ELR (cell line): ENCODE measurements at regions not wholly inside any gene's neighbourhood (a gene's known extent, or its start where the extent isn't known, plus 50 kb on each side); places are given as distances from the start of the nearest gene placed in this dataset.

Source experiments
- DNase-seq: peaks from one replicate; pipeline ENCODE4 v3.0.0-alpha.2; 2015; ENCODE audit warnings: low read depth

DNA sequence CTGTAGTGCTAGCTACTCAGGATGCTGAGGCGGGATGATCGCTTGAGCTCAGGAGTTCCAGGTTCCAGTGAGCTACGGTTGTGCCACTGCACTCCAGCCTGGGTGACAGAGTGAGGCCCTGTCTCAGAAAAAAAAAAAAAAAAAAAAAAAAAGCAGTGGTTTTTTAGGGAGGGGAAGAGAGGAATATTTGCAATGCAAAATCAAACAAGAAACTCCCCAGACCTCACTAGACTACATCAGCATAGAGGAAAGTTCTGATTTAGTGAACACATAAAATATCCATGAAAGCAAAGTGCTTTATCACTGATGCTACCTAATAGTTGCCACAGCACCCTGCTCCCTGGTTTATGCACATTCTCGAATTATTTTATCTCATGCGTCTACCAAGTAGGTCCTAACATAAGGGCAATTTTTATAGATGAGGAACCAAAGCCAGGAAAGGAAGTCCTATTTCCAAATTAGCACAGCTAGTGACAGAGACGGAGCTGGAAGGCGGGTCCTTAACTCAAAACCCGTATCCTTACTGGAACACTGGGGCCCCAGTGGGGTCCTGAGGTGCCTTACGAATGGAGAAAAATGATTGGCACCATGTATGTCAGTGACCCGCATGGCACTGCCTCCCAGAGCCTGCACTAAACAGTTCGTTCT lies 50.7 kb upstream of the GPR157 start:
- no peak for DNase-seq

DNA sequence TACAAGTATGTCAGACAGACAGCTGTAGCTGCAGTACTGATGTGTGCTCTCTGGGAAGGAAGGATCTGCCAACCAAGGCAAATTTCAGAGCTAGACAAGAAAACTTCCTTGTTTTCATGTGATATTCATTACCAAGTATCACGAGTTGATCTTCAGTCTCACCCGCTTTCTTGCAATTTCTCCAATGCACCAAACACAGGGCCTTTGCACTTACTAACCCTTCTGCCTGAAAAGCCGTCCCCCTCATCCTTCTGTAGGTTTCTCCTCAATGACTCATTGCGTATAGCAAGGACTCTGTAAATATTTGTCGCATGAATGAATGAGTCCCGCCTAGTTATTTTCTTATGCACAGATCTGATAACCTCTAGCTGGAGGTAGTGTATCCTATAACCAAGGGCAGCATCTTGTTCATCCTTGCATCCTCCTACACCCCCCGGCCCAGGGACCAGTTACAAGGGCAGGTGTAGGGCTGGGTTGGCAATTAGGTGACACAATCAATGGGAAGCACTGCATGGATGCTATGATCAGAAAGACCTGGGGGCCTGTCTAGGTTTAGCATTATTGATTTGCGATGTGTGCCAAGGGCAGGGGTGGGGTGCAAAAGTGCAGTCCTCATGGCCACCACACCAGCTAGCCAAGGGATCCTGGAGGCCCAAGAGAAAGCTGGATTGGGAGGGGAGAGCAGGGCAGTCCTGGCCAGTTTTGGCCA lies 51.4 kb upstream of the GPR157 start:
- peak; percentile 92 for DNase-seq

DNA sequence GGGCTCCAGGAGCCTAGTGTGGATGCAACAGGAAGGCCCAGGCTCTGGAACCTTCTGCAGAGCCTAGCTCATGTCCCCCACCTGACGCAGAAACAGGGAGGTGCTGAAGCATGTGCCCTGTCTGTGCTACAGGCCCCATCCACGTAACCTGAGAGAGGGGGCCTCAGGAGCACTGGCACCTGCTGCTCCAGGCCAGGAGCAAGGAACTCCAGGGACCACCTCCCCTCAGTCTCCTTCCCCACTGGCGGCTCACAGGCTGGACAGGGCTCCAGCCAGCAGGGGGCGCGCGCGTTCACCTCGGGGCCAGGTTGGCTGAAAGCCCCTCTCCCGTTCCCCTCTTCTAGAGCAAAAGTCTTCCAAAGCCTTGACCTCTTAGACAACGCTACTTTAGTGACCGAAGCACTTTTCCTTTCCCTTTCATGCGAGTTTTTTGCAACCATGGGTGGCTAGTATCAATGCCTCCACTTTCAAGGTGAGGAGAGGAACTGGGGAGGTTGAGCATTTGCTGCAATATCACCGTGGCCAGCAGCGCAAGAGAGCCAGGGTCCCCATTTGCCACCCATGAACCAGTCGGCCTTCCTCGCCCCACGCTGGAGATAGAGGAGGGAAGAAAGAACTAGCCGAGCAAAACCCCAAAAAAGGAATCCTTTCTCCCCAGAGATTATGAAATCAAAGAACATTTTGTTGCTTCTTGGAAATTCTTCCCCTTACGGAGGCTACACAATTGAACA lies 52.4 kb upstream of the GPR157 start:
- peak; percentile 59 for DNase-seq

DNA sequence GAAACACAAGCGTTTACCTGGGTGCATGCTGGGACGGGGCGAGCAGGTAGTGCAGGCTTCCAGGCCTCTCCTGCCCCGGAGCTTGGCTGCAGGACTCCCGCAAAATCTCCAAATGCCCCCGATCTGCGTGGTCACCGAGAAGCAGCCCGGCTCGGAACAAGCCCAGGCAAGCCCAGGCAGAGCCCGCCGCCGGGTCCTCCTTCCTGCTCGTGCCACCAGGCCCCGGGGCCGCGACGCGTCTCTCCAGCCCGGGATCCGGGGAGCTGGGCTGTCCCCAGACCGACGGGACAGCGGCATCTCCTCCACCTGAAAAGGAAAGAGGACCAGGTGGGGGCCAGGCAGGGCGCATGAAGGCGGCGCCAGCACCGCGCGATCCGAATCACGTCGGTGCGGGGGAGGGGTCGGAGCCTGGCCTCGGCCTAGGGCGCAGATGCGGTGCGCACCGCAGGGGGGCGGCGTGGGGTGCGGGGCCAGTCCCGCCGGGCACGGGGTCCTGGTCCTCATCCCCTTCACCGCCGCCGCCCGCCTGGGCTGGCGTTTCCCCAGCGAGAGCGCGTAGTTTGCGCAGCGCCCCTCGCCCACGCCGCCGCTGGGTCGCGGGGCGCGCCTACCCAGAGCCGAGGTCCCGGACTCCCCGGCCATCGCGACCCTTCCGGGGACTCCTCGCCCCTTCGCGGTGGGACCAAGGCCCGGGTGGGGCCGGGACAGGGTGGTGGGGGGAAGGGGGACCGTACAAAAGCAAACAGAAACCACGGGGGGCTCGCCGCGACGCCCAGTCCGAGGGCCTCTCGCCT lies 52.4 kb upstream of the H6PD start:
- no peak for DNase-seq

DNA sequence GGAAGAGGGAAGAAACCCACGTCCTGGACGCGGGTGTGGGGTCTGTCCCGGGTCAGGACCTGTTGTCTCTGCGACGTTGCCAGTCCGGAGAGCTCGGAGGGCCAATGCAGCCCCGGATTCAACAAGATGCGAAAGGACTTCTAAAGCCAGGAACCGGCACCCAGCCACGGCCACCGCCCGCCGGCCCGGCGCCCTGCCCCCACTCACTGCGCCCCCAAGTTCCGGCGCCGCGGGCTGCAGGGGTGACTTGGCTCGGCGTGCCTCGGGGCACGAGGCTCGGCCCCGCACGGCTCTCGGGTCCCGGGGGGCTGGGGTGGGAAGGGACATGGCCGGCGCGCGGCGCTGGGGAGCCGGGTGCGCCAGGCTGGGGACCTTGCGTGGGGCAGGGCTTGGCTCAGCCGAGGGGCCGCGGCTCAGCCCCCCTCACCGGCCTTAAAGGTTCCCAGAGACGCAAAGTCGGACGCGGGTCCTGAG lies 51.8 kb upstream of the H6PD start:
- DNase-seq: no peak

DNA sequence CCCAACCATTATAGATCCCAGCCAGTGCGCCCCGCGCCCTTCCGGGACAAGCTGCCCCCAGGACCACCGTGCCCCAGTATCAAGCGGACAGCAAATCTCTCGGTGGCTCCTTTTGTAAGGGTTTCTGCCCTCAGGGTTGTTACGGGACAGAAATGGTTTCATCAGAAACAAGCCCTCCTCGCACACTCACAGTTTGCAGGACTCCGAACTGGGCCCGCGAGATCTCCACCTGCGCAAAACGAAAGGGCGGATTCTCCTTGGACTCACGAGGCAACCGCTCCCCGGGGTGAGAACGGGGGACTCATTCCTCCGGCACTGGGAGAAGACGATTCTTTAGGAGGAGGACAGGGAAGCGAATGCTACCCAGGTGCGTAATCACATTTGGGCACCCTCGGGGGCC lies 51.1 kb upstream of the H6PD start:
- no peak for DNase-seq

DNA sequence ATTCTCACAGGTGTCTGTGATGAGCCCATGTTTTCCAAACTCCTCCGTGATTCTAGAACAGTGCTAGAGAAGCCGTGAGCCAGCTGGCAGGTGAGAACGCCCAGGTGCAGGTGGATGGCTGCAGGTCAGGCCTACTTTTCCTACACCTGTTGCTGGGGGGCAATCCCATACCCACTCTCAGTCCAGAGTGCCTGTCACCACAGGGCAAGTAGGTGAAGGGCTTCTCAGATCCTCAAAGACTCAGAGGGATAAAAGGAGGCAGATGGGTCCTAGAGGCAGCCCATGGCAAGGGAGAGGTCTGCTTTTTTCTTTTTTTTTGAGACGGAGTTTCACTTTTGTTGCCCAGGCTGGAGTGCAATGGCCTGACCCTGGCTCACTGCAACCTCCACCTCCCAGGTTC lies 50.7 kb upstream of the H6PD start:
- peak; percentile 55 for DNase-seq

DNA sequence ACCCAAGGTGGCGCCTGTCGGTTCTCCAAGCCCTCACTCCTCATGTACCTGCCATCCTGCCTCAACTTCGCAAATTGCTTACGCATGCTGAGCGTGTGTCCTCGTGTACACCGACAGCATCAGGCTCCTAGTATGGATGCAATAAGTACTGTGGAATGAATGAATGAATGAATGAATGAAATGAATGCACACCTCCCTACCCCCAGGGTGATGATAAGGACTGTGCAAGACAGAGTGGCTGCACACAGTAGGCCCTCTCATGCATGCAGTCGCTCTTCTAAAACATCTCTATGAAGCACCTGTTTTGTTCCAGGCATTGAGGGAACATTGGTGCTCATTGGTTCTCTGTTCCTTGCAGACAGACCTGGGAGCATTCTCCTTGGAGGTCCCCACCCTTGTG lies 49.8 kb upstream of the H6PD start:
- DNase-seq: no peak
